Activated CD4-positive, alpha-beta T cell treated with anti-CD3 and anti-CD28 coated beads, Interleukin-2, amount 10 ng/mL, durations not matched to agents 7 days and 5 days (primary cell): ENCODE measurements at regions not wholly inside any gene's neighbourhood (a gene's known extent, or its start where the extent isn't known, plus 50 kb on each side); places are given as distances from the start of the nearest gene placed in this dataset.

Experiments
- CTCF ChIA-PET: fragments of 350-600 bp; sonication (Branson Sonifier 250); formaldehyde crosslinking; loops from one replicate; lab custom pipeline; 2021; ENCODE audit warnings: antibody characterized with exemption; lab: Charles Lee
- POLR2A ChIA-PET: fragments of 350-600 bp; sonication (Branson Sonifier 250); formaldehyde crosslinking; loops from one replicate; lab custom pipeline; 2021; ENCODE audit warnings: antibody characterized with exemption; lab: Charles Lee
- DNase-seq: peaks from one replicate; pipeline ENCODE4 v3.0.0-alpha.2; 2020
- H3K27ac Mint-ChIP-seq: one replicate; pipeline ENCODE4 v1.8.0; 2021; ENCODE audit warnings: mild to moderate bottlenecking, moderate library complexity, mixed read lengths
- H3K27me3 Mint-ChIP-seq: one replicate; pipeline ENCODE4 v1.8.0; 2021; ENCODE audit warnings: mixed read lengths
- H3K36me3 Mint-ChIP-seq: one replicate; pipeline ENCODE4 v1.8.0; 2021; ENCODE audit warnings: low read depth, mixed read lengths
- H3K4me1 Mint-ChIP-seq: one replicate; pipeline ENCODE4 v1.8.0; 2021; ENCODE audit warnings: mixed read lengths
- H3K4me3 Mint-ChIP-seq: one replicate; pipeline ENCODE4 v1.8.0; 2021; ENCODE audit warnings: mild to moderate bottlenecking, moderate library complexity, mixed read lengths
- H3K9me3 Mint-ChIP-seq: one replicate; pipeline ENCODE4 v1.8.0; 2021; ENCODE audit warnings: mixed read lengths

DNA sequence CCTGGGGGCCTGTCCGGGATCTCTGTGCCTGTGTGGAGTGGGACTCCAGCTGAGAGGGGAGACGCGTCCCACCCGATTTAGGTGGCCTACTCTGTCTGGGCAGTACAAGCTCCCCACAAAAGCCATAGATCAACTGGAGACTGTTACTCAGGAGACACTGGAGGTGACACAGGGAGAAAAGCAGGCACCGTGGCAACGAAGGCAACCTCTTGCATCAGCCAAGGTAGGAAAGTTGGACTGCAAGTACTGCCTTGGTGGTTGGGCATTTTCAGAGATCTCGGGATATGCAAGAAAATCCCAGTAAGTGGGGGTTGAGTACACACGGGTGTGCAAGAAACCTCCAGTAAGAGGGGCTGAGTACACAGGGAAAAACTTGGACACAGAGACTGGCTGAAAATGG lies 1060.0 kb upstream of the MIR17HG start:
- Mint-ChIP-seq H3K4me3 (no peak overlapping the region), H3K9me3 (peaks cover 5% of the 10 kb centered on the region), H3K27me3 (no peaks in the 10 kb centered on the region), H3K4me1 (no peaks in the 10 kb centered on the region), H3K36me3 (no peaks in the 10 kb centered on the region), H3K27ac (no peak overlapping the region)
- CTCF ChIA-PET: no interaction called here
- POLR2A ChIA-PET: no interaction called here
- no peak for DNase-seq

- DNase-seq: no peak
- Mint-ChIP-seq H3K9me3 (peaks cover 5% of the 10 kb centered on the region), H3K27ac (no peak overlapping the region), H3K4me3 (no peak overlapping the region), H3K27me3 (no peaks in the 10 kb centered on the region), H3K4me1 (no peaks in the 10 kb centered on the region), H3K36me3 (no peaks in the 10 kb centered on the region)
- POLR2A ChIA-PET: no interaction called here
- CTCF ChIA-PET: no interaction called here
Measured at GRCh38 chr13:90293793-90294361, 1053.6 kb upstream of the MIR17HG start.

- no peak overlapping the region for H3K4me3 Mint-ChIP-seq
- CTCF ChIA-PET: no interaction called here
Measured at GRCh38 chr13:90299238-90299637, 1048.2 kb upstream of the MIR17HG start.

DNA sequence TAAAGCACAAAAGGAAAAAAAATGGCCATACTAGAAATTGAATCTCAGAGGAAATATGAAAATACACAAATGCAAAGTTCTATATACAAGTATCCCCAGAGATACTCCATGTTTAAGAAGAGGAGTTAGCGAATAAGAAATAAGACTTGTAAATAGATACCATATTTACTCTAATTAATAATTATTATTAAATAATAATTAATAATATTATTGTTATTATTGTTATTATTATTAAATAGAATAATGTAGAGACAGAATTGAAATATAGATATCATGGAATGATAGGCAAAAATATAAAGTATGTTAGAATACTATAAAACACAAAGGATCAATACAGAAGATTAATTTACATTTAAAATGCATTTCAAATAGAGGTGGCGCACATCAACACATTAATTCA lies 1047.5 kb upstream of the MIR17HG start:
- ChIA-PET POLR2A (no interaction called here), CTCF (no interaction called here)
- DNase-seq: no peak
- H3K27ac Mint-ChIP-seq: no peak overlapping the region
- H3K9me3 Mint-ChIP-seq: no peaks in the 10 kb centered on the region
- H3K36me3 Mint-ChIP-seq: no peaks in the 10 kb centered on the region
- no peak overlapping the region for H3K4me3 Mint-ChIP-seq
- H3K4me1 Mint-ChIP-seq: no peaks in the 10 kb centered on the region
- H3K27me3 Mint-ChIP-seq: no peaks in the 10 kb centered on the region

More at GRCh38 chr13:90299238-90299637, 1048.2 kb upstream of the MIR17HG start:
- H3K27ac Mint-ChIP-seq: no peak overlapping the region
- no peaks in the 10 kb centered on the region for H3K4me1 Mint-ChIP-seq
- H3K27me3 Mint-ChIP-seq: no peaks in the 10 kb centered on the region
- DNase-seq: no peak
- POLR2A ChIA-PET: no interaction called here
- H3K36me3 Mint-ChIP-seq: no peaks in the 10 kb centered on the region
- H3K9me3 Mint-ChIP-seq: no peaks in the 10 kb centered on the region

DNA sequence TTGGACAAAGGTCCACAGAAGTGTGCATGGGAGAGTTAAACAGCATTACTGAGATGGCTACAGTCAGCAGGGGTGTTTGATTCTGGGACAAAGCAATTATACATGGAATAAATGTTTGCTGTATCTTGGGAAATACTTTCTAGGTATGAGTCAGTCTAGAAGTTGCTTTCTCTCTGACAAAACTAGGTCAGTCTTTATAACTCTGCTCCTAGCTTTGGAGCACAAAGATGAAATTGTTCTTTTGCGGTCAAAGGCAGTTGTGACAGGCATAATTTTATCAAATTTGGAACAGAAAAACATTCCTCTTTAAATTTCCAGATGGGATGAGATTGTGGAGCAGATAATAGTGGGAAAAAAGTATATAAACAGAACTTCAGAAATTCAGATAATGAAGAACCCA lies 1045.4 kb upstream of the MIR17HG start:
- no peak for DNase-seq
- Mint-ChIP-seq H3K27me3 (no peaks in the 10 kb centered on the region), H3K36me3 (no peaks in the 10 kb centered on the region), H3K4me1 (no peaks in the 10 kb centered on the region), H3K9me3 (no peaks in the 10 kb centered on the region), H3K27ac (no peak overlapping the region), H3K4me3 (no peak overlapping the region)
- POLR2A ChIA-PET: no interaction called here
- CTCF ChIA-PET: no interaction called here

GRCh38 chr13:90305796-90306195 lies 1041.7 kb upstream of the MIR17HG start:
- POLR2A ChIA-PET: no interaction called here
- no peaks in the 10 kb centered on the region for H3K4me1 Mint-ChIP-seq
- CTCF ChIA-PET: no interaction called here
- no peaks in the 10 kb centered on the region for H3K27me3 Mint-ChIP-seq
- no peaks in the 10 kb centered on the region for H3K36me3 Mint-ChIP-seq
- no peak overlapping the region for H3K4me3 Mint-ChIP-seq
- H3K27ac Mint-ChIP-seq: no peak overlapping the region
- H3K9me3 Mint-ChIP-seq: no peaks in the 10 kb centered on the region
- no peak for DNase-seq

DNA sequence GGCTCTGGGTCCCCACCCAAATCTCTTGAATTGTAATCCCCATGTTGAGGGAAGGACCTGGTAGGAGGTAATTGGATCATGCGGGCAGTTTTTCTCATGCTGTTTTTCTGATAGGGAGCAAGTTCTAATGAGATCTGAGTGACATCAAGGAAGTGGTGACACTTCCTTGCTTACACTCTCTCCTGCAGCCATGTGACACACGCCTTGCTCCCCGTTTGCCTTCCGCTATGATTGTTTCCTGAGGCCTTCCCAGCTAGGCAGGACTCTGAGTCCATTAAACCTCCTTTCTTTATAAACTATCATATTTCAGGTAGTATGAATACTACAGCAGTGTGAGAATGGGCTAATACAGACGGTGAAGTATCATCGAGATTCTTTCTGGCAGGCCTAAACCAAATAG lies 1040.4 kb upstream of the MIR17HG start:
- H3K36me3 Mint-ChIP-seq: no peaks in the 10 kb centered on the region
- no peak for DNase-seq
- H3K4me3 Mint-ChIP-seq: no peak overlapping the region
- ChIA-PET CTCF (no interaction called here), POLR2A (no interaction called here)
- H3K27me3 Mint-ChIP-seq: no peaks in the 10 kb centered on the region
- no peaks in the 10 kb centered on the region for H3K9me3 Mint-ChIP-seq
- H3K4me1 Mint-ChIP-seq: no peaks in the 10 kb centered on the region
- H3K27ac Mint-ChIP-seq: no peak overlapping the region

DNA sequence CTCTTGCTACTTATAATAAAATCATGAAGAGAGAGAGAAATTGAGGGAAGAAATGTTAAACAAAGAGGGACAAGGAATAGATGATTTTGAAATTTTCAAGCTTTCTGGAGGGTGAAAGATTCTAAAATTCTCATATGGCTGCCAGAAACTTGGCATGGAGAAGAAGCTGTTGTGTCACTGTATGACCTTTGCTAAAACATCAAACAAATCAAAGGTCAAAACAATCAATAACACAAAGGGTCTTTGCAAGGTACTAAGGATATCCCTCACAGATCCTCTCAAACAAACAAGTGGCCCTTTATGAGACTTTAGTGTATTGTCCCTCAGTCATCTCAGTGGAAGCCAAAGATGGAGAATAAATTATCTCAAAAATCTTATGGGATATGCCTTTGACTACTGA lies 1039.2 kb upstream of the MIR17HG start:
- CTCF ChIA-PET: no interaction called here
- POLR2A ChIA-PET: no interaction called here
- Mint-ChIP-seq H3K27me3 (no peaks in the 10 kb centered on the region), H3K4me1 (no peaks in the 10 kb centered on the region), H3K4me3 (no peak overlapping the region), H3K36me3 (no peaks in the 10 kb centered on the region), H3K9me3 (no peaks in the 10 kb centered on the region), H3K27ac (no peak overlapping the region)
- no peak for DNase-seq

GRCh38 chr13:90311929-90312328 lies 1035.6 kb upstream of the MIR17HG start:
- Mint-ChIP-seq H3K27me3 (no peaks in the 10 kb centered on the region), H3K4me1 (no peaks in the 10 kb centered on the region), H3K36me3 (no peaks in the 10 kb centered on the region), H3K4me3 (no peak overlapping the region), H3K27ac (no peak overlapping the region), H3K9me3 (peaks cover 3% of the 10 kb centered on the region)
- no peak for DNase-seq
- CTCF ChIA-PET: no interaction called here
- POLR2A ChIA-PET: no interaction called here

- no peaks in the 10 kb centered on the region for H3K4me1 Mint-ChIP-seq
- H3K27ac Mint-ChIP-seq: no peak overlapping the region
- H3K27me3 Mint-ChIP-seq: no peaks in the 10 kb centered on the region
- CTCF ChIA-PET: no interaction called here
- no peaks in the 10 kb centered on the region for H3K36me3 Mint-ChIP-seq
- no peak overlapping the region for H3K4me3 Mint-ChIP-seq
- POLR2A ChIA-PET: no interaction called here
- H3K9me3 Mint-ChIP-seq: peaks cover 3% of the 10 kb centered on the region
- no peak for DNase-seq
Measured at GRCh38 chr13:90315061-90315460, 1032.4 kb upstream of the MIR17HG start.

DNA sequence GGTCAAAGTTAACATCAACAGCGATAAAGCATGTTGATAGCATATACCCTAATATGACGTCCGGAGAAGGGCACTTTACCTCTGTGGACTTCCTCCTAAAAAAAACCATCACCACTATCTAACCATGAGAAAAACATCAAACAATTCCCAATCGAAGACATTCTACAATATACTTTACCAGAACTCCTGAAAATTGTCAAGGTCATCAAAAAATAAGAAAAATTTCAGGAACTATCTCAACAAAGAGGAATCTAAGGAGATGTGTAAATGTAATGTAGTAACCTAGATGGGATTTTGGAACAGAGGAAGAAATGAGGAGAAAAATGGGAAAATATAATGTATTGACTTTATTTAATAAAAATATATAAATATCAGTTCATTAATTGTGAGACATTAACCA lies 1026.8 kb upstream of the MIR17HG start:
- Mint-ChIP-seq H3K27ac (no peak overlapping the region), H3K27me3 (no peaks in the 10 kb centered on the region), H3K9me3 (peaks cover 3% of the 10 kb centered on the region), H3K36me3 (no peaks in the 10 kb centered on the region), H3K4me1 (no peaks in the 10 kb centered on the region), H3K4me3 (no peak overlapping the region)
- CTCF ChIA-PET: no interaction called here
- no peak for DNase-seq
- POLR2A ChIA-PET: no interaction called here

DNA sequence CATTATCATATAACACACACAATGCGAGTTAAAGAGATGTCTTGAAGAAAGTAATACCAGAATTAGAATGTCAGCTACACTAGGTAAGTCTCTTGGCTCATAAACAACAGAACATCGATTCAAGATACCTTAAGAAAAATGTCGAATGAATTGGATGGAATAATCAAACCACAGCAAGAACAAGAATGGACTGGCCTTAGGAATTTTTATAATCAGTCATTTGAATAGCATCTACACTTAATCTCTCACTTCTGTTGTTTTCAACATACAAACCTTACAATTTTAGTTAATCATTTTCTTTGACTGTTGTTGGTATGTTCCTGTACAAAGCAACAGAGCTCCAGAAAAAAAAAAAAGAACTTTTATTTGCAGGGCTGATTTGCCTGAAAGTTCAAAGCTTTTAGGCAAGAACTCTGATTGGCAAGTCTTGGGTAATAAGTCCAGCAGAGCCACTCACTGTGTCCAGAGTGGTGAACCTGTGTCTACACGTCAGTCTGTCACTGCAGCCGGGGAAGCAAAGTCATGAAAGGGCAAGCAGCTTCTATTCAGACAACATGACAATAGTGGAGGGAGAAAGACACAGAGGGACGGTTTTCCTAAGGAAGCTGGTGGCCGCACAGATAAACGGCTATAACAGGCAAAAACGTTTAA lies 1026.1 kb upstream of the MIR17HG start:
- Mint-ChIP-seq H3K4me3 (no peak overlapping the region), H3K9me3 (peaks cover 3% of the 10 kb centered on the region), H3K36me3 (no peaks in the 10 kb centered on the region), H3K27me3 (no peaks in the 10 kb centered on the region), H3K4me1 (no peaks in the 10 kb centered on the region), H3K27ac (no peak overlapping the region)
- ChIA-PET POLR2A (no interaction called here), CTCF (no interaction called here)
- DNase-seq: no peak

- Mint-ChIP-seq H3K27ac (no peak overlapping the region), H3K4me3 (no peak overlapping the region), H3K9me3 (no peaks in the 10 kb centered on the region), H3K4me1 (no peaks in the 10 kb centered on the region), H3K36me3 (no peaks in the 10 kb centered on the region), H3K27me3 (no peaks in the 10 kb centered on the region)
- DNase-seq: no peak
- ChIA-PET POLR2A (no interaction called here), CTCF (no interaction called here)
Measured at GRCh38 chr13:90329641-90330040, 1017.8 kb upstream of the MIR17HG start.

GRCh38 chr13:90331974-90332373 lies 1015.5 kb upstream of the MIR17HG start:
- Mint-ChIP-seq H3K27me3 (no peaks in the 10 kb centered on the region), H3K9me3 (no peaks in the 10 kb centered on the region), H3K4me3 (no peak overlapping the region), H3K4me1 (no peaks in the 10 kb centered on the region), H3K36me3 (no peaks in the 10 kb centered on the region), H3K27ac (no peak overlapping the region)
- DNase-seq: no peak
- ChIA-PET POLR2A (no interaction called here), CTCF (no interaction called here)
